Ovary (tissue), 3 donors: ENCODE measurements at regions not wholly inside any gene's neighbourhood (a gene's known extent, or its start where the extent isn't known, plus 50 kb on each side); places are given as distances from the start of the nearest gene placed in this dataset.

ENCODE experiments used
- CTCF ChIP-seq, 3 donors: fragments of 450-650 bp in 2 of 3; fragments of 200-600 bp in 1 of 3; IDR thresholded peaks; one replicate each; pipeline versions ENCODE4 v1.5.1 to v1.8.0; 2016 to 2022; ENCODE audit warnings: antibody characterized with exemption in 3 of 3, mild to moderate bottlenecking in 1 of 3
- EP300 ChIP-seq: sonication (generic); formaldehyde crosslinking; IDR thresholded peaks from one replicate; pipeline ENCODE4 v1.6.1; 2017; ENCODE audit warnings: antibody characterized with exemption
- POLR2A ChIP-seq: fragments of 450-650 bp; IDR thresholded peaks from one replicate; pipeline ENCODE4 v1.6.1; 2017; ENCODE audit warnings: antibody characterized with exemption, mild to moderate bottlenecking, moderate library complexity
- donor health status: DM: no; HTN: no; CAD: no.

GRCh38 chr3:86175051-86175536 lies 815.9 kb downstream of the VGLL3 start:
- no peak for TF ChIP-seq CTCF (IDR thresholded peaks at IDR 0.05)
- no peak for TF ChIP-seq EP300
- TF ChIP-seq POLR2A, result no peak
